ENCODE measurements at regions not wholly inside any gene's neighbourhood (a gene's known extent, or its start where the extent isn't known, plus 50 kb on each side); places are given as distances from the start of the nearest gene placed in this dataset.

DNA sequence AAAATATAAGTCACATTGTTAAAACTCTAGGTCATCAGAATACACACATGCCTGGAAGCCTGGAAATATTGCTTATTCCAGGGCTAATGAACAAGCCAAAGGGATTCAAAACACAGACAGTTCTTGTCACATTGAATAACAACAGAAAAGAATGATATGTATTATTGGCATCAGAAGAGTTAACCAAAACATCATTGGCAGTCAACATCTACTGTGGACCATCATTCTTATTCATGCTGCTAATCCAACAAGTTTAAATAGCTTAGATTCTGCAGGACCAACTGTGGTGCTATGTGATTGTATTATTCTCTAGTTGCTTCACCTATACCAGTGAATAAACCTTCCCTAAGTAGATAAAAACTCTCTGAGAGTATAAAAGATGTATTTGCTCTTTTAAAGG, 198.3 kb downstream of the NEBL start:
- no peaks in the 10 kb centered on the region for H3K27me3 ChIP-seq

DNA sequence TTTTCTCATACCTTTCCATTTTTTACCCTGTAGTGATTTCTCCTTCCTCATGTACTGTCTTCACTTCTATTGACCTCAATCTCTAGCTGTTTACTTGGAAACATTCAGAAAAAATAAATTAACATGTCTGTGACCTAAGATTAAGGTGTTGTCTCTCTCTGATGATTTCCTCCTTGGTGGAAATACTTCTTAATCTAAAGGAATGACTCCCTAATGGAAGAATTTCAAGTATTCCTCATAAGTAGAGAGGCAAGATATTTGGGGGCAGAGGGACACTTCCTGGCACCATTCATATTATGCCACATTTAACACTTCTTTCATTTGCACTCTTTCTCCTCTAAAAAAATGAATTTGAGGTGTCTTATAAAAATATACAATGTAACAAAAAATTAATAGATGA, 202.8 kb downstream of the NEBL start:
- TF ChIP-seq EP300 (IDR thresholded peaks at IDR 0.05; ENCODE audit: low read depth) (no peak), POLR2AphosphoS5 (IDR thresholded peaks at IDR 0.05) (no peak), POLR2A (IDR thresholded peaks at IDR 0.05) (no peak)
- TF ChIP-seq, protein P1, sequence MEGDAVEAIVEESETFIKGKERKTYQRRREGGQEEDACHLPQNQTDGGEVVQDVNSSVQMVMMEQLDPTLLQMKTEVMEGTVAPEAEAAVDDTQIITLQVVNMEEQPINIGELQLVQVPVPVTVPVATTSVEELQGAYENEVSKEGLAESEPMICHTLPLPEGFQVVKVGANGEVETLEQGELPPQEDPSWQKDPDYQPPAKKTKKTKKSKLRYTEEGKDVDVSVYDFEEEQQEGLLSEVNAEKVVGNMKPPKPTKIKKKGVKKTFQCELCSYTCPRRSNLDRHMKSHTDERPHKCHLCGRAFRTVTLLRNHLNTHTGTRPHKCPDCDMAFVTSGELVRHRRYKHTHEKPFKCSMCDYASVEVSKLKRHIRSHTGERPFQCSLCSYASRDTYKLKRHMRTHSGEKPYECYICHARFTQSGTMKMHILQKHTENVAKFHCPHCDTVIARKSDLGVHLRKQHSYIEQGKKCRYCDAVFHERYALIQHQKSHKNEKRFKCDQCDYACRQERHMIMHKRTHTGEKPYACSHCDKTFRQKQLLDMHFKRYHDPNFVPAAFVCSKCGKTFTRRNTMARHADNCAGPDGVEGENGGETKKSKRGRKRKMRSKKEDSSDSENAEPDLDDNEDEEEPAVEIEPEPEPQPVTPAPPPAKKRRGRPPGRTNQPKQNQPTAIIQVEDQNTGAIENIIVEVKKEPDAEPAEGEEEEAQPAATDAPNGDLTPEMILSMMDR (IDR thresholded peaks at IDR 0.05) = no peak
- Histone ChIP-seq H3K27ac (no peak overlapping the region), H3K4me1 (no peaks in the 10 kb centered on the region), H3K4me3 (no peak overlapping the region), H3K9me3 (no peaks in the 10 kb centered on the region), H3K36me3 (no peaks in the 10 kb centered on the region), H3K27me3 (no peaks in the 10 kb centered on the region)
- no peak for DNase-seq
- in situ Hi-C loops (cut with MboI; ENCODE audit: low pct_ligation_motif_present in 1 of 4, low pct_unique_long_range_greater_than_20kb in 1 of 4, low sequenced_read_pairs in 3 of 4) (no loop called here), intact Hi-C loops (cut with DNase I; ENCODE audit: low total_unique reads) (no loop called here)

More for the DNA sequence above, 198.3 kb downstream of the NEBL start:
- H3K4me3 ChIP-seq = no peak overlapping the region
- intact Hi-C loops (cut with DNase I; ENCODE audit: low total_unique reads) = no loop called here
- in situ Hi-C loops (cut with MboI; ENCODE audit: low pct_ligation_motif_present in 1 of 4, low pct_unique_long_range_greater_than_20kb in 1 of 4, low sequenced_read_pairs in 3 of 4) = no loop called here
- peaks cover 0 to 12% of the 10 kb centered on the region in 2 donors for H3K9me3 ChIP-seq
- no peak for TF ChIP-seq POLR2A (IDR thresholded peaks at IDR 0.05)
- no peak for TF ChIP-seq EP300 (IDR thresholded peaks at IDR 0.05; ENCODE audit: low read depth)
- TF ChIP-seq, protein P1 (IDR thresholded peaks at IDR 0.05) = no peak
- TF ChIP-seq POLR2AphosphoS5 (IDR thresholded peaks at IDR 0.05) = no peak
- DNase-seq = no peak
- no peaks in the 10 kb centered on the region for H3K36me3 ChIP-seq
- no peaks in the 10 kb centered on the region for H3K4me1 ChIP-seq
- no peak overlapping the region for H3K27ac ChIP-seq

DNA sequence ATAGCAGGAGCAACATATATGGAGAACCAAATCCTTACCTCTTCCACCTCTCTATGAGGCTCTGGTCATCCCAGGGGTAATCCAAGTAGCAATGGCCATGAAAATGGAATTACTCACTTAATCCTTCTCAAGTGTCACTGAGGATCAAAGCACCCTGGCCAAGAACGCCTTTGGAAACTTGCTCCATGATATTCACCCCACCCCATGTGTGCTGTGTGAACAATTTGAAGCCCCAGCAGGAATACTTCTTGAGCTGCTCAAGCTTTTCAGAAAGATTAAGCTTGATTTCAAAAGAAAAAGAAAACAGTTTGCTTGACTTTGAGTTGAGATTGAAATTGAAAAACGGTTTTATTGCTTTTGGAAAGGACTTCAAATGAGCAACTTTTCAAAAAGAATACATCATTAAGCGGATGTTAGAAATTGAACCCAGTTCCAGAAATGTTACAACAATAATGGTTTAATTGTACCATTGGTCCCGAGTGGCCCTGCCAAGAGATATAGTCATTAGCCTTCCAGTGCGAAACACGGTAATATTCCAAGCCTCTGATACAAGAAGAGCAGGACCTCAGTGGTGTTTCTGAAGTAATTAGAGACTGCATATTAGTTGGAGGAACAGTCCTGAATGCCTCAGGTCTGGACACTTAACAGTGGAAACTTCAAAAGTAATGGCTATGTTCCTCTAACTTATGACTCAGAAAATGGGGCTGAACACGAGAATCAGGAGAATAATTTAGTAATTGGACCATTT, 208.1 kb downstream of the NEBL start:
- TF ChIP-seq POLR2AphosphoS5 (IDR thresholded peaks at IDR 0.05) = no peak
- TF ChIP-seq, protein P1 (IDR thresholded peaks at IDR 0.05) = no peak
- no peaks in the 10 kb centered on the region for H3K4me1 ChIP-seq
- in situ Hi-C loops (cut with MboI; ENCODE audit: low pct_ligation_motif_present in 1 of 4, low pct_unique_long_range_greater_than_20kb in 1 of 4, low sequenced_read_pairs in 3 of 4) = no loop called here
- H3K27ac ChIP-seq = no peak overlapping the region
- intact Hi-C loops (cut with DNase I; ENCODE audit: low total_unique reads) = no loop called here
- H3K27me3 ChIP-seq = no peaks in the 10 kb centered on the region
- WGBS, 2 donors (ENCODE audit: low coverage in 1 of 2) = 80 to 91% methylated on average over 7 of the region's 7 CpGs
- no peaks in the 10 kb centered on the region for H3K9me3 ChIP-seq
- no peak overlapping the region for H3K4me3 ChIP-seq
- no peaks in the 10 kb centered on the region for H3K36me3 ChIP-seq
- no peak for DNase-seq

DNA sequence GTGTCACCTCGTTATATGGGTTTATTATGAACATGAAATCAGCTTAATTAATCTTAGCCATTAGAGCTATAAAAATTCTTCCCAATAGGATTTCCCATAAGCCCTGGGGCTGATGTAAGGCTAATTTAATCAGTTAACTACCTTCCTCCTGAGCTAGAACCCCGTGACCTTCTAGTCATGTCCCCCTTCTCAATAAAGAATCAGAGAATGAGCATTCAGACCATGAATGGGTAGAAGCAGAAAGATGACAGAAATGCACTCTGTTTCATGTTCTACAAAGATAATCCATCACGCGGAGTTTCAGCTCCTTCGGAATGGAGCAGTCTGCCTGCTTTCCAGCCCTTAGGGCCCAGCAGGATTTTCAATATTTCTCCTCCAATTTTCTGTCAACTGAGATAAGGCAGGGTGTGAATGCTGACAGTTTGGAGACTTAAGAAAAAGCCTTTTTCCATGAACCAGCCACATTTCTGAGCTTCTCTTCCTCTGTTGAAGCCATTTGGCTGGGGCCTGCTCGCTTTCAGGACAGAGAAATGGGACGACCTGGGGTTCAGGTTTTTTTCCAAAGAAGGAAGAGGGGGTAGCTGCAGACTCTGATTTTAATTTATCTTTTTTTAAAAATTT, 211.0 kb downstream of the NEBL start:
- Histone ChIP-seq H3K27me3 (no peaks in the 10 kb centered on the region), H3K4me1 (peaks cover 0 to 6% (median 0%) of the 10 kb centered on the region in 4 donors), H3K27ac (no peak overlapping the region), H3K36me3 (no peaks in the 10 kb centered on the region), H3K9me3 (no peaks in the 10 kb centered on the region), H3K4me3 (no peak overlapping the region)
- in situ Hi-C loops (cut with MboI; ENCODE audit: low pct_ligation_motif_present in 1 of 4, low pct_unique_long_range_greater_than_20kb in 1 of 4, low sequenced_read_pairs in 3 of 4) (no loop called here), intact Hi-C loops (cut with DNase I; ENCODE audit: low total_unique reads) (no loop called here)
- 77 to 95% methylated on average over 4 to 7 of the region's 7 CpGs for WGBS, 2 donors (ENCODE audit: low coverage in 1 of 2)
- no peak for DNase-seq
- TF ChIP-seq POLR2AphosphoS5 (IDR thresholded peaks at IDR 0.05) (no peak), EP300 (IDR thresholded peaks at IDR 0.05; ENCODE audit: low read depth) (no peak), POLR2A (IDR thresholded peaks at IDR 0.05) (no peak)
- TF ChIP-seq, protein P1 (IDR thresholded peaks at IDR 0.05) = no peak
